ENCODE measurements at regions not wholly inside any gene's neighbourhood (a gene's known extent, or its start where the extent isn't known, plus 50 kb on each side); places are given as distances from the start of the nearest gene placed in this dataset.

- Histone ChIP-seq H3K36me3 (ENCODE audit: low read depth) (no peaks in the 10 kb centered on the region), H3F3A (ENCODE audit: insufficient read depth, low read depth) (no peaks in the 10 kb centered on the region), H3K4me2 (no peak overlapping the region), H3K27me3 (ENCODE audit: insufficient read depth, low read depth) (no peaks in the 10 kb centered on the region), H3K27ac (no peak overlapping the region), H3K9me3 (ENCODE audit: insufficient read depth, low read depth) (no peaks in the 10 kb centered on the region), H2AFZ (no peak overlapping the region), H3K4me1 (replicated peaks; ENCODE audit: insufficient read depth) (no peaks in the 10 kb centered on the region), H3K79me2 (ENCODE audit: low read depth) (no peaks in the 10 kb centered on the region), H4K20me1 (ENCODE audit: insufficient read depth) (no peaks in the 10 kb centered on the region), H3K4me3 (no peak overlapping the region), H3K9me2 (ENCODE audit: insufficient read depth) (no peaks in the 10 kb centered on the region)
- intact Hi-C loops (cut with micrococcal nuclease; ENCODE audit: unreplicated experiment), result no loop called here
- ChIA-PET CTCF (no interaction called here), POLR2A (ENCODE audit: unreplicated experiment) (no interaction called here)
- BruUV-seq (replicated peaks), result no TSS peak
- TF ChIP-seq EZH2 (IDR thresholded peaks at IDR 0.05; ENCODE audit: low read depth), result no peak
- no peak for TF ChIP-seq CTCF (conservative IDR thresholded peaks at IDR 0.05)
- DNase-seq, result peak in 1 of 2 experiments; percentile 12
Measured at GRCh38 chr13:50685491-50685890, 158.0 kb downstream of the DLEU7 start.

DNA sequence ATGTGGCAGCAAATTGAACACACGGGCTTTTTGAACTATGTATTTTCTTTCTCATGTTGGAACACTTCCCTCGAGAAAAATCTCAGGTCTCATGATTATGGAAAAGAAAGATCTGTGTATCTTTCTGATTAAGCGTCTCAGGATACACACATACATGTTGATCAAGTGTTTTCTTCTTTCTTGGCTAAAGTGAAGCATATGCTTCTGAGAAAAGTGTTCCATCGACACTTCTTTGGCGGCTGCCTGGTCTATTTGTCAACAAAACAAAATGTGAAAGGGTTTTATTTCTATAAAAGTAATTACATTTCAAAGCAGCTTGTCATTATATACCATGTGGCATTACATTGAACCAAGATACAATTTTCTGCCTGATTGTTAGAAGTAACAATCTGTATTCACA, 157.5 kb downstream of the DLEU7 start:
- no peaks in the 10 kb centered on the region for H3K9me3 ChIP-seq (ENCODE audit: insufficient read depth, low read depth)
- POLR2A ChIA-PET (ENCODE audit: unreplicated experiment), result no interaction called here
- no peak for DNase-seq
- no peaks in the 10 kb centered on the region for H3K9me2 ChIP-seq (ENCODE audit: insufficient read depth)
- H3K27me3 ChIP-seq (ENCODE audit: insufficient read depth, low read depth), result no peaks in the 10 kb centered on the region
- H2AFZ ChIP-seq, result no peak overlapping the region
- no peak overlapping the region for H3K27ac ChIP-seq
- H3K36me3 ChIP-seq (ENCODE audit: low read depth), result no peaks in the 10 kb centered on the region
- no peaks in the 10 kb centered on the region for H3F3A ChIP-seq (ENCODE audit: insufficient read depth, low read depth)
- no peaks in the 10 kb centered on the region for H3K4me1 ChIP-seq (replicated peaks; ENCODE audit: insufficient read depth)
- H3K79me2 ChIP-seq (ENCODE audit: low read depth), result no peaks in the 10 kb centered on the region
- H4K20me1 ChIP-seq (ENCODE audit: insufficient read depth), result no peaks in the 10 kb centered on the region
- TF ChIP-seq EZH2 (IDR thresholded peaks at IDR 0.05; ENCODE audit: low read depth) (no peak), CTCF (conservative IDR thresholded peaks at IDR 0.05) (no peak)
- no peak overlapping the region for H3K4me2 ChIP-seq
- BruUV-seq (replicated peaks), result no TSS peak
- H3K4me3 ChIP-seq, result no peak overlapping the region
- intact Hi-C loops (cut with micrococcal nuclease; ENCODE audit: unreplicated experiment), result no loop called here
- CTCF ChIA-PET, result no interaction called here

DNA sequence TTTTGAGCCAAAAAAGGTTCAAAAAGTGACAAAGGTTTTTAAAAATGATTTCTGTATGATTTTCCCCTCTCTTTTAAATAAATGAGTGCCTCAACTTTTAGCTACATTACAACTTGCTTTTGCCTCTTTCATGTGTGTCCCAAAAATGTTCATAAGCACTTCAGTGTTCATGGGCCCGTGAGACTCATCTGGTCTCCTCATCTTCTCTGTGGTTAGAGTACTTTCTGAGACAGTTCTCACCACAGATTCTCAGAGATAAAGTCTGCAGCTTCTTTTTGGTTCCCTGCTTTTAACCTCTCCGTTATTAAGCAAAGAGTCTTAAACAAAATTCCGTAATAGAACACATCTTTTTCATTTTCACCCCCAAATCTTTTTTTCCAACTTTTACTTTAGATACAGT, 156.9 kb downstream of the DLEU7 start:
- Histone ChIP-seq H3K27me3 (ENCODE audit: insufficient read depth, low read depth) (no peaks in the 10 kb centered on the region), H3K4me1 (replicated peaks; ENCODE audit: insufficient read depth) (no peaks in the 10 kb centered on the region), H4K20me1 (ENCODE audit: insufficient read depth) (no peaks in the 10 kb centered on the region), H3K9me3 (ENCODE audit: insufficient read depth, low read depth) (no peaks in the 10 kb centered on the region), H3K9me2 (ENCODE audit: insufficient read depth) (no peaks in the 10 kb centered on the region), H2AFZ (no peak overlapping the region), H3K4me2 (no peak overlapping the region), H3K36me3 (ENCODE audit: low read depth) (no peaks in the 10 kb centered on the region), H3F3A (ENCODE audit: insufficient read depth, low read depth) (no peaks in the 10 kb centered on the region), H3K27ac (no peak overlapping the region), H3K4me3 (no peak overlapping the region), H3K79me2 (ENCODE audit: low read depth) (no peaks in the 10 kb centered on the region)
- intact Hi-C loops (cut with micrococcal nuclease; ENCODE audit: unreplicated experiment), result no loop called here
- CTCF ChIA-PET, result no interaction called here
- POLR2A ChIA-PET (ENCODE audit: unreplicated experiment), result no interaction called here
- TF ChIP-seq EZH2 (IDR thresholded peaks at IDR 0.05; ENCODE audit: low read depth), result no peak
- TF ChIP-seq CTCF (conservative IDR thresholded peaks at IDR 0.05), result no peak
- no TSS peak for BruUV-seq (replicated peaks)
- DNase-seq, result no peak

All from PC-9 (cell line).